ENCODE measurements at regions not wholly inside any gene's neighbourhood (a gene's known extent, or its start where the extent isn't known, plus 50 kb on each side); places are given as distances from the start of the nearest gene placed in this dataset.

GRCh38 chr2:67883316-67884087 lies 179.3 kb downstream of the C1D start:
- Histone ChIP-seq H3K27me3 (ENCODE audit: control insufficient read depth in 2 of 2, insufficient read depth in 2 of 2, low read length in 2 of 2) (no peaks in the 10 kb centered on the region), H3K36me3 (replicated peaks in 1 of 2; ENCODE audit: control insufficient read depth in 1 of 2, insufficient read depth in 2 of 2, low read length in 2 of 2) (no peaks in the 10 kb centered on the region), H3K4me3 (replicated peaks in 1 of 3; ENCODE audit: low read depth in 2 of 3, low read length in 3 of 3) (no peak overlapping the region), H3K9me3 (replicated peaks in 1 of 2; ENCODE audit: control insufficient read depth in 1 of 2, insufficient read depth in 1 of 2, low read length in 2 of 2) (no peaks in the 10 kb centered on the region), H3K4me1 (ENCODE audit: control insufficient read depth in 1 of 2, insufficient read depth in 2 of 2, low read length in 2 of 2) (no peaks in the 10 kb centered on the region), H4K20me1 (ENCODE audit: insufficient read depth, low read length) (no peaks in the 10 kb centered on the region), H3K27ac (ENCODE audit: low read depth in 1 of 2, low read length in 2 of 2) (no peak overlapping the region), H2AFZ (ENCODE audit: insufficient read depth, low read depth, low read length, poor library complexity, severe bottlenecking) (no peak overlapping the region), H3K79me2 (ENCODE audit: insufficient read depth, low read length) (no peaks in the 10 kb centered on the region), H3K4me2 (replicated peaks; ENCODE audit: extremely low read depth, low read length, poor library complexity, severe bottlenecking) (no peak overlapping the region), H3K9ac (ENCODE audit: insufficient read depth, low read length, poor library complexity, severe bottlenecking) (no peak overlapping the region)
- no CpG with 5 or more reads among the region's 3 CpGs for WGBS (ENCODE audit: insufficient coverage)
- Mint-ChIP-seq H3K27me3 (ENCODE audit: low read depth in 3 of 3) (peaks cover 0 to 7% (median 0%) of the 10 kb centered on the region in 3 donors), H3K36me3 (no peaks in the 10 kb centered on the region), H3K27ac (no peak overlapping the region), H3K4me3 (peak overlapping the region in 1 of 2 donors; percentile 4), H3K4me1 (no peaks in the 10 kb centered on the region), H3K9me3 (peaks cover 0 to 1% (median 0%) of the 10 kb centered on the region in 7 donors)
- no peak for TF ChIP-seq CTCF (IDR thresholded peaks at IDR 0.05)
- no peak for DNase-seq
- intact Hi-C loops (cut with micrococcal nuclease): no loop called here

- H2AFZ ChIP-seq (ENCODE audit: insufficient read depth, low read depth, low read length, poor library complexity, severe bottlenecking): no peak overlapping the region
- no peaks in the 10 kb centered on the region for H3K27me3 ChIP-seq (ENCODE audit: control insufficient read depth in 2 of 2, insufficient read depth in 2 of 2, low read length in 2 of 2)
- H3K9me3 ChIP-seq (replicated peaks in 1 of 2; ENCODE audit: control insufficient read depth in 1 of 2, insufficient read depth in 1 of 2, low read length in 2 of 2): no peaks in the 10 kb centered on the region
- no peak overlapping the region for H3K27ac ChIP-seq (ENCODE audit: low read depth in 1 of 2, low read length in 2 of 2)
- H3K4me1 ChIP-seq (ENCODE audit: control insufficient read depth in 1 of 2, insufficient read depth in 2 of 2, low read length in 2 of 2): no peaks in the 10 kb centered on the region
- intact Hi-C loops (cut with micrococcal nuclease): no loop called here
- peaks cover 0 to 2% (median 0%) of the 10 kb centered on the region in 3 donors for H3K27me3 Mint-ChIP-seq (ENCODE audit: low read depth in 3 of 3)
- no peak overlapping the region for H3K9ac ChIP-seq (ENCODE audit: insufficient read depth, low read length, poor library complexity, severe bottlenecking)
- no peak overlapping the region for H3K4me3 ChIP-seq (replicated peaks in 1 of 3; ENCODE audit: low read depth in 2 of 3, low read length in 3 of 3)
- no peak for TF ChIP-seq CTCF (IDR thresholded peaks at IDR 0.05)
- H3K4me2 ChIP-seq (replicated peaks; ENCODE audit: extremely low read depth, low read length, poor library complexity, severe bottlenecking): no peak overlapping the region
- DNase-seq: no peak
- H3K79me2 ChIP-seq (ENCODE audit: insufficient read depth, low read length): no peaks in the 10 kb centered on the region
- no peak overlapping the region for H3K4me3 Mint-ChIP-seq
- peaks cover 0 to 4% (median 1%) of the 10 kb centered on the region in 7 donors for H3K9me3 Mint-ChIP-seq
- H3K36me3 ChIP-seq (replicated peaks in 1 of 2; ENCODE audit: control insufficient read depth in 1 of 2, insufficient read depth in 2 of 2, low read length in 2 of 2): no peaks in the 10 kb centered on the region
- H3K27ac Mint-ChIP-seq: no peak overlapping the region
- H3K36me3 Mint-ChIP-seq: no peaks in the 10 kb centered on the region
- H3K4me1 Mint-ChIP-seq: no peaks in the 10 kb centered on the region
- no peaks in the 10 kb centered on the region for H4K20me1 ChIP-seq (ENCODE audit: insufficient read depth, low read length)
Observed at GRCh38 chr2:67888351-67889005, 174.3 kb downstream of the C1D start.
